Midbrain (tissue), 1 donor: ENCODE measurements at regions not wholly inside any gene's neighbourhood (a gene's known extent, or its start where the extent isn't known, plus 50 kb on each side); places are given as distances from the start of the nearest gene placed in this dataset.

Experiments used
- DNase-seq: peaks from one replicate; lab custom pipeline; 2025; lab: John Stamatoyannopoulos, UW

GRCh38 chr5:60259730-60260129, 366.2 kb upstream of the PDE4D start:
- DNase-seq, result no peak

DNA sequence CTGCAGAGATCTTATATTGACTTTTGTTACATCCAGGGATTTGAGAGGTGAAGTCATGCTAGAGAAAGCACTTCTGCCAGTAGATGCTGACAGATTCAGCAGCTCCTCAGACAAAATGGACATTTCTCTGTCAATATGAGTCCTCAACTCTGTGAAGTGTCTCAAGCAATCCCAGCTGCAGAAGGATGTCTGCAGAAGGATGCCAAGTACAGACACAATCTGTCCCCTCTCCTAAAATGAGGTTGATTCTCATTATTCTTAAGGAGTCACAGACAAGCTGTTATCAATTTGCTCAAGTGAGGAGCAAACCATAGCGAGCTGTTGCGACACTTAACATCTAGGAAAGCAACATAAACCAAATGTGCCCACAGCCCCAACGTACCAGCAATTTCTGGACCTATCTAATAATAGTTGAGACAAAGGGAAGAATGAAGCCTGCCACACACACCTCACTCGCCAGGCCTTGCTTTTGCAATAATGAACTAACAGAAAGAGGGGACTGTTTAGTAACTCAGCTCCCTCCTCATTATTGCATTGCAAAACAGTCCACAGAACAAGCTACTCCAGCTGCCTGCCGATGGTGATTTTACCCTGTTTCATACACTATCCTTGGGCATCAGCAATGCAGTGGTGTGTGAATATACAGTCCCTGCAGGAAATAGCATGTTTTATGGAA, 364.2 kb upstream of the PDE4D start:
- no peak for DNase-seq

DNA sequence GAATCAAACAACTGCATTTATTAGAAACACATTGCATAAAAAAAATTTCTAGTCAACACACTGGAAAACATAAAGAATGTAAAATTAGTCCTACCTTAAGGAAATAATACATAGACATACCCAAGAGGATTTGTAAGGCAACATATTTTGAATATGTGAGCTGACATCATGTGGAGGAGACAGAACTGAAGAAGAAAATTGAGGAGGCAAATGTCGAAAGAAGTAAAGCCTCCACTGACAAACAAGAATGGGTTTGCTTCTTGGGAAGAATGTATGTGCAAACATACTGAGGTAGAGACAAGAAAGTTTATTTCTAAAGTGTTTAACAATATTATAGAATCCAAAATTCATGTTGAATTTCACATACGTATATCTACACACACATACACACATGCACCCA, 363.0 kb upstream of the PDE4D start:
- no peak for DNase-seq

DNA sequence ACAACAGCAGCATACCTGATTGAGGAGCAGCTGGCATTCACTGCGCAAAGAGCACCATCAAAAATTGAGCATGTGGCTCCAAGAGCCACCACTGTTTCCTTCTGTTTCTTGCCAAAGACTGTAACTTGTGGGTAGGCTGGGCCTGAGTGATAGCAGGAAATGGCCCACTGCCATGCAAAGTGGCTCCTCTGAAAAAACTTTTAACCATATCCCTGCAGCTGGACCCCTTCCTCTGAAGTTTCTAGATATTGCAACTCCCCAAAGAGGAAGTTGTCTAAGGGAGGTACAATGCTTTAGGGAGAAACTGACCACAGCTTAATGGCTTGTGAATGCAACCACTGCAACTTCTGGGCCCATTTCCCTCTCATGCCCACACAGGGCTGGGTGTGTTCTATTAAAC, 355.4 kb upstream of the PDE4D start:
- DNase-seq, result peak; percentile 19

- no peak for DNase-seq
Observed at GRCh38 chr5:60243713-60244112, 350.2 kb upstream of the PDE4D start.

- no peak for DNase-seq
Observed at GRCh38 chr5:60232036-60232795, 338.7 kb upstream of the PDE4D start.

DNA sequence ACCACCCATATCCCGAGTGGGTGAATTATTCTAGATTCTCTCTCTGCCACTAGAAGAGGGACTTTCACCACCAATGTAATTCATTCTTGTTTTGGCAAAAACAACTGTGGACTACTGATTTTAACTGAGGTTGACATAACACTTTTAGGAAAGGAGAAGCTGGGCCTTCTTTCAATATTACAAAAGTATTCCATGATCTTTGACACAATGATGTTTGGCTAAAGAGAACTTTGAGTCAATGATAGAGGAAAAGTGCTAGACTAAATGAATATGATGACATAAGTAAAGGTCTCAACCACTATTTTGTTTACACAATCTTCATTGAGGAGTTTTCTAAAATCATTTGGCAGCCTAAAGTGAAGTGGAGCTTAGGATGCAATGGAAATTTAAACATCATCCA, 336.9 kb upstream of the PDE4D start:
- no peak for DNase-seq

- no peak for DNase-seq
Observed at GRCh38 chr5:60229691-60230185, 336.2 kb upstream of the PDE4D start.

- DNase-seq, result no peak
Observed at GRCh38 chr5:60228676-60229075, 335.1 kb upstream of the PDE4D start.

DNA sequence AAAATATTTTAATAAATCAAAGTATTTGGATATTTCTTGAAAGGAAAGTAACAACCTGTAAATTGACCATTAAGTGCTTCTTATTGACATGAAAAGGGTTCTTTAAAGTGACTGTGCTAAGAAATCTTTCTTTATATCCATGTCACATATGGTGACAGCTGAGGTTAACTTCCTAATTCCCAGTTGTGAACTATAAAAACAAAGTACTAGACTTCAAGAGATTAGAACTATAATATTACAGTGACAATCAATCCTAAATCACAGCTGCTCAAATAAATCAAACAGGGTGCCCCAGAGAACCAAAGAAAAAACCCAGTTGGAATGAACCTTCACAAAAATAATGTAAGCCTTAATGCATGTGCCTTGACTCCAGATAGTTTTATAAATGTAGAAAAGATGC, 332.6 kb upstream of the PDE4D start:
- DNase-seq, result no peak

DNA sequence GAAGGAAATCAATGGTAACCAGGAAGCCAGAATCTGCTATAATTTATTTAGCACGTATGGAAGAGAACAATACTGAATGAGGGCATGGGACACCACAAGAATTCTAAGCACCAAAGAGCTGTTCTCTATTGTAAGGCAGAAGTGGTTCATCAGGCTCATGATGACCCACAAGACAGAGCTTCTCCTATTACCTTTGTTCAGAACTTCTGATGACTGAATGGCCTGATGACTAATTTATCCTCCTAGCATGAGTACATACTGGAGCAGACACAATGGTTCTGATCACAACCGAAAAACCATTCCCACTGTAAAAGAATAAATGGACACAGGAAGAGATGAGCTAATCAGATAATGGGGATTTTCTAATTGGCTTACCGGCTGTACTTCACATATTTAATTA, 329.8 kb upstream of the PDE4D start:
- DNase-seq, result no peak

GRCh38 chr5:60219921-60220320, 326.4 kb upstream of the PDE4D start:
- no peak for DNase-seq

DNA sequence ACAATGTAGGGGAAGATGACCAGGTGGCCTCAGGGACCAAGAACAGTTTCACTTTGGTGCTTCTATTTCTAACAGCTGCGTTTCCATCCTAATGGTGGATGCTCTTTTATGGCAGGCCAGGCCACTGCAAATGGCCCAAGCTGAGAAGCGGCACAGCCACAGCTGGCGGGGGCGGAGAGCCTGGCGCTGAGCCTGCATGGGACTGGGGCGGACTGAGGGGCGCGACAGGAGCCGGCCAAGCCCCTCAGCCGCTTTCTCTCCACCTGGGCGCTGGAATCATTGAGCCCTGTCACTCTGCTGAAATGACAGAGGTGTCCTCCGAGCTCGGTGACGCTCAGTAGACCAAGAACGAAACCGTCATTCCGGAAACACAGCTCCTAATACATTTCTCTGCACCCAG, 317.3 kb upstream of the PDE4D start:
- DNase-seq, result no peak

DNA sequence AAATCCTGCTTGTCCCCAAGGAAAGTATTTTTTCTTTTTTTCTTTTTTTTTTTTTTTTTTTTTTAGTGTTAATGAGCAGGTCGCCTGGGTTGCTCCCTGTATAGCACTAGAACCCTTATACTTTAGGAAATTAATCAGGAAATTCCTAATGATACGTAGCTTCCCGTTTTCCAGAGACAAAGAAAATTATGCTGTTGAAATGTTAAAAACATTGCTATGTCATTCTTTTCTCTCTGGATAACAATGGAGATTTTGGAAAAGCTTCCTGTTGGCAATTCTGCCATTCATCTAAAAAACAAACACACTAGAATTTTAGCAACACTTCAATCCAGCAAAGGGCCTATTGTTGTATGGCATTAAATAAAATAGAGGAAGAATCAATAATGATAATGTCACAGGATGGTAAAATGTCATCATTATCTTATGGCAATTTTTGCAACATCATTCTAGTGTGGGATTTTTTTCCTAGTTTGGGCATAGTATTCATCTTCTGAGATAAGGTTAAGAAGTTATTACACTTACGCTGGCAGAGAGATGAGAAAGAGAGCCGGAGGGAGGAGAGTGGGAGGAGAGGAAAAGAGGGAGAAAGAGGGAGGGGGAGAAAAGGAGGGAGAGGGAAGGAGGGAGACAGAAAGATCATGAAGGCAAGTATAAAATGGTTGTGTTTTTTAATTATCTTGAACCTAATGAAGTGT, 315.8 kb upstream of the PDE4D start:
- DNase-seq, result no peak

GRCh38 chr5:60208716-60209115, 315.2 kb upstream of the PDE4D start:
- no peak for DNase-seq

GRCh38 chr5:60207040-60207439, 313.5 kb upstream of the PDE4D start:
- DNase-seq, result peak; percentile 28

- DNase-seq, result no peak
Observed at GRCh38 chr5:60206234-60206633, 312.7 kb upstream of the PDE4D start.

DNA sequence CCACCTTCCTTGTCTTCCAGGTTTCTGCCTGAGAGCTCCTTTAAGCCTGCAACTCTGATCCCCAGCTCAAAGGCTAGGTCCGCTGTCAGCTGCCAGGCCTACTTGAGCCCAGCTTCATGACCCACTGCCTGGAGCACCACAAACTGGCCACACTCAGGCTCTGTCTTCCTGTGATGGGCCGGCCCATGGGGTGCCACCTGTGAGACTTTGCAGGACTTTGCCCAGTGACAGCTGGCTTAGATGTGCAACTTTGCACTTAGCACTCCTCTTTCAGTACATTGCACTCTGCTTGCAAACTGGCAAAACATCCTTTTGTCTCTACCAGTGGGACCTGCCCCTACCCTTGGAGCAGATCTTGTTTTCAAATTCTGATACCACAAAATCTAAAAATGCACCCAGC, 311.5 kb upstream of the PDE4D start:
- DNase-seq, result no peak

GRCh38 chr5:60196385-60197113, 303.0 kb upstream of the PDE4D start:
- no peak for DNase-seq

DNA sequence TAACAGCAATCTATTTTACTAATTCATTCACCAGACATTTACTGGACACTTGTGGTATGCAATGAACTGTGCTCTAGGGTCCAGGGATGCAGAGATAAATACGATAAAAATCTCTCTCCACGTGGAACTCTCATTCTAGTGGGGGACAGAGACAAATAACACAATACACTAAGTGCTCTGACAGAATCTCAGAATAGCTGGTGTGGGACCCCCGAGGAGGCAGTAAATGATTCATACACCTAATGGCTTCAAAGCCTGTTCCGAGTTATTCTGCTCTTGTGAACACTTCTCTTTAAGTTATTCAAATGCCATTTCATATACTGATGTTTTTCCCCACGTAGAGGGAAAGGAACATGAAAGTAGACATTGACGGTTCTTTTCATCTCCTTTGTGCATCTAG, 302.0 kb upstream of the PDE4D start:
- DNase-seq, result no peak

DNA sequence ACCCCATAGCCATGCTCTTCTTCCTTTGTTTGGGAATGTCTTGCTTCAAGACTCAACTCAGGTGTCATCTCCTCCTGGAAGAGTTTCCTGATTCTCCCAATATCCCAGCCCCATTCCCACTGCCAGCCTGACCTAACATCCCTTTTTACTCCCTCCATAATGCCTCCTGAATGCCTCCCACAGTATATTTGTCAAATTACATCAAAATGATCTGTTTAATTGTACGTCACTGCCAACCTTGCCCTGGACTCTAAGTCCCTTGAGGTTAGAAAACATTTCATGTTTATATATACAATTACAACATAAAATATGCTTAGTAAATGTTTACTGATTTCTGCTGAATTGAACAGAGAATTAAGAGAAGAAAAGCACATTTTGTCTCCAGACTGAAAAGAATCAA, 301.6 kb upstream of the PDE4D start:
- no peak for DNase-seq
